ENCODE measurements at regions not wholly inside any gene's neighbourhood (a gene's known extent, or its start where the extent isn't known, plus 50 kb on each side); places are given as distances from the start of the nearest gene placed in this dataset.

DNA sequence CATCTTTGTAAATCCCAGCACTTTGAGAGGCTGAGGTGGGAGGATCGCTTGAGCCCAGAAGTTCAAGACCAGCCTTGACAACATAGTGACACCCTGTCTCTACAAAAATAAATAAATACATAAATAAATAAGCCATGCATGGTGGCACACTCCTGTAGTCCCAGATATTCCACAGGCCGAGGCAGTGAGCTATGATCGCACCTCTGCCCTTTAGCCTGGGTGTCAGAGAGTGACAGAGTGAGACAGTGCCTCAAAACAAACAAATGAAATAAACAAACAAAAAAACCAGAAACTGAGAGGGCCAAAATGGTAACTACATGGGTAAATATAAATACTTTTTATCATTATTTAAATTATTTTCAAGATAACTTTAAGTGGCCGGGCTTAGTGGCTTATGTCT is 445.4 kb downstream of the ZIC1 start:
- TF ChIP-seq POLR2AphosphoS5 (IDR thresholded peaks at IDR 0.05; ENCODE audit: low read depth, low read length) (no peak), TAF1 (IDR thresholded peaks at IDR 0.05; ENCODE audit: low read depth, low read length) (no peak), POLR2A (IDR thresholded peaks at IDR 0.05; ENCODE audit: low read depth, low read length) (no peak), POU2F2 (IDR thresholded peaks at IDR 0.05; ENCODE audit: low read depth, low read length) (no peak), SPI1 (IDR thresholded peaks at IDR 0.05; ENCODE audit: low read depth, low read length) (no peak)

Data from GM12891 (cell line).